HG02852 (cell line): ENCODE measurements at regions not wholly inside any gene's neighbourhood (a gene's known extent, or its start where the extent isn't known, plus 50 kb on each side); places are given as distances from the start of the nearest gene placed in this dataset.

Source experiments
- ATAC-seq: cut with Tn5 transposase; IDR thresholded peaks from one replicate; pipeline ENCODE4 v1.9.1; 2021; ENCODE audit warnings: mild to moderate bottlenecking, moderate library complexity; ENCODE audit not compliant: unreplicated experiment

DNA sequence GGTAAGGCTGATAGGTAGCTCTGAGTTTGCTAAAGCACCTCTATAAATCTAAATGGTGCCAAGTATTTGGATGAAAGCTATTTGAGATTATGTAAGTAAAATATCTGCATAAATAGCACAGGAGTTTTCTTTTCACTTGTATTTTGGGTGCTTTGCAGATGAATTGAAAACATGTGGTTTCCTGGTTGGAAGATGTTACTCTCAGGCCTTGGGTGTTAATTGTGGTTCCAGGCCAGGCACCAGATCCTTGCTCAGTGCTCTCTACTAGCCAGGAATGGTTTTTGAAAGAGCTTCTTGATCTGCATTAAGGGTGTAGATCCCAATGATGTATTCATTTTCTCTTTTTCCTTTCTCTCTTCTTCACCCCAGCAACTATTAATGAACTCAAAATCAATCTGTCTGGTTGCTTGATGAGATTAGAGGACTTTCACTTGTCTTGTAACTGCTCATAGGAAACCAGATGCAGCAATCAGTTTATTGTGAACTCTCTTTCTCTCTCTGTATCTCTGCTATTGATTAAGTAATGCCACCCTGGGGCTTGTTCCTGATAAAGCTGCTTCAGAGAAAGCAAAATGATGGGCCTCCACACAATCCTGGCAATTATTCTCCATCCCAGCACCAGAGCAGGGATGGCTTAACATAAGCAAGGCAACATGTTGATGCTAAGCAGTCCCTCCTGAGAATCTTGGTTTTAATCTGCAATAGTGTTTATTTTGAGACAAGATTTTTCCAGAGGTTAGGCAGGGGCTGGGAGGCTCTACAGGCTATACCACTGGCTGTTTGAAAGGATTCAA, 147.0 kb upstream of the NTM start:
- ATAC-seq = no peak

DNA sequence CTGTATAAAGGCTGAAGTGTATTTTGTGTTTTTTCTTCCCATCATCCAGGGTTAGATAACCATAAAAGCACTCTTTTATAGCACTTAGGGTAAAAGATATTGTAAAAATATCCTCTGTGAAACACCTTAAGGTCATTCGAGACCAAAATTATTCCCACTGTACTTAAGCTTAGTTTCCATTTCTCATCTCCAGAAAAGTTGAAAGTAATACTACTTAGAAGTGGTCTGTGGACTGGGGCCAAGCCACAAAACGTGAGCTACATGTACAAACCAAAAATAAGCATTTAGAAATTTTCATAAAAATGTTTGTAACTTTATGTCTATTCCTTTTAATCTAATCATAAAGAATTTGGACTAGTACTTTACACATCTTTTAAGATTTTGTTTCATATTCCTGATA, 142.0 kb upstream of the NTM start:
- ATAC-seq = no peak

- no peak for ATAC-seq
Measured at GRCh38 chr11:131229221-131229620, 141.2 kb upstream of the NTM start.

DNA sequence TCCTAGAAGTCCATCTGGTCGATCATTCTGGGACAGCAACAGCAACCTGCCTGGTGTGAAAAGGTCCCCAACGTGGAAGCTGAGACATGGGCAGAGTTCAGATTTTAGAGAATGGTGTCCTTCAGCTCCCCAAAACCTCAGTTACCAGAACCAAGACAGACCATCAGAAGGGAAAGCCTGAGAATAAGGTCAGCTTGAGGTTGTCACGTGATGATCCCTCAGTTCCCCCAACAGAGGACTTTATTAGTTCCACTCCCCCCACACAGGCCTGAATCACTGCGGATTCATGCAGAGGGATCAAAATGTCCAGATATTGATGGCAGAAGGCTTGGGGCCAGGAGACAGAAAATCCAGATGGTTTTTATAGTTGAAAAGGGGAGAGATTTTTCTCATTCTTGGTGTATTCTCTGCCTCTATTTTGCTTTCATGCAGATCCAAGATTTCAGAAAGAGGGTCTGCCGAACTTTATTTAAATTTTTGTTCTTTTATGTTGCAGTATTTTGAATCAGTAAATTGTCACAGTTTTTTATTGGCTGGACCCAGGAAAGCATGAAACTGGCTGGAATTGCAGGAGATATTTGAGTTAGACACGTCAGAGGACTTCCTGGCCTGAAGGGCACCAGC, 139.0 kb upstream of the NTM start:
- no peak for ATAC-seq

GRCh38 chr11:131232261-131232660, 138.2 kb upstream of the NTM start:
- ATAC-seq = no peak

GRCh38 chr11:131234221-131234620, 136.2 kb upstream of the NTM start:
- ATAC-seq = no peak

- ATAC-seq = no peak
Measured at GRCh38 chr11:131235328-131236298, 134.8 kb upstream of the NTM start.

GRCh38 chr11:131240421-131240820, 130.0 kb upstream of the NTM start:
- ATAC-seq = no peak

DNA sequence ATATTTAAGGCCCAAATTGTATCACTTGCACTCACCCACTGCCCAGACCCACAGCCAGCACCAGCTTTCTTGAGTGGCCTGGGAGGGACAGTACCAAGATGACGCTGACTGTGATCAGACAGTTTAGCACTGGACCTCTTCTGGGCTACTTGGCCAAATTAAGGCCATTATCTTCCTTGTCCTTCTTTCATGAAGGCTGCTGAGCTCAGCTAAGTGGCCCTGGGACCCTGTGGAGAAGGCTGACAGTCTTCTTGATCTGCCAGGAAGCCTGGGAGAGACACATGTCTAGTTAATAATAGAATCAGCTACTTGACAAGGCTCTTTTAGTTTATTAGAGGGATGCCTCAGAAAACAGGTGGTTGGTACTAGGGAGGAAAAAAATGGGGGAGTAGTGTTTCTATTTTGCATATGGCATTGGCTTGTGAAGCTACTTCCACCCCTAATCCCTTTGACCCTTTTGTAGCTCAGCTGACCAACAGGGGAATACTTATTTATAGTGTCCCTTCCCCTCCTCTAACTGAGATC, 127.9 kb upstream of the NTM start:
- ATAC-seq = no peak

- ATAC-seq = no peak
Measured at GRCh38 chr11:131246156-131246555, 124.3 kb upstream of the NTM start.

- ATAC-seq = no peak
Measured at GRCh38 chr11:131246663-131247062, 123.8 kb upstream of the NTM start.

DNA sequence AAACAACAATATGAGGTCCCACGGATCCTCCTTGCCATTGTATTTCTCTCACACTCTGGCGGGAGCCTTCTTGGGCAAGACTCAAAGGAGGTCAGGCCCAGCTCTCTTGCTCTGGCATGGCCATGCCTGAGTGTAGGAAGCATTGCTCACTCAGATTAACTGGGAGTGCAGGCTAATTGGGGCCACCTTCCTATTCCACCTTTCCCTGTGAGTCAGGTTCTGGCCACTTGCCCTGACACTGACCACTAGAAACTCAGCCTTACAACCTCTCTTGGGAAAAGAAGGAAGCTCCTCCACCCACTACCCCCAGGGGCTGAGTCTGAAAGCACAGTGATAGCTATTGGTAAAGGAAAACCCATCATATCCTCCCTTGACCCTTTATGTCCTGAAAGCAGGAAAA, 121.8 kb upstream of the NTM start:
- no peak for ATAC-seq

DNA sequence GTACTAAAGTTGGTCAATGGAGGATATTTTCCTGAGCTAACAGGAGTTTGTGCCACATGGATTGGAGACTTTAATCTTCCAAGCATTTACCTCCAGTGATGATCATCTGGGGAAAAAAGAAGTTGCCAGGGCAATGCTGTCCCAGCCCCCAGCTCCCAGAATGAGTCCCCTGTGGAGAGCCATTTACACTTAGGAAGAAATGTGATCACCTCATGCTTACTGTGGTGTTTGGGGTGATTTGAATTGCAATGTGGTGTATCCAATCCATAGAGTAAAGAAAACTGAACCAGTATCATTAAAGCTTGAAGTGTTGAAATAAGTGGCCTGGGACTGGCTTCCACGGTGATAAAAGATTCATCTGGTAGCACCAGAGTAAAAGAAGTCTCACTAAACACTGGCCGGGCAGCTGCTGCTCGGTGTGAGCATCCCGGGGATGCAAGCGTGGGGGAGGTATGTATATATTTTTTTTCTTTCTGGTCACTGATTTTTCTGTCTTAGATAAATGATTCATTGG, 117.2 kb upstream of the NTM start:
- no peak for ATAC-seq

GRCh38 chr11:131253656-131254151, 116.7 kb upstream of the NTM start:
- no peak for ATAC-seq

DNA sequence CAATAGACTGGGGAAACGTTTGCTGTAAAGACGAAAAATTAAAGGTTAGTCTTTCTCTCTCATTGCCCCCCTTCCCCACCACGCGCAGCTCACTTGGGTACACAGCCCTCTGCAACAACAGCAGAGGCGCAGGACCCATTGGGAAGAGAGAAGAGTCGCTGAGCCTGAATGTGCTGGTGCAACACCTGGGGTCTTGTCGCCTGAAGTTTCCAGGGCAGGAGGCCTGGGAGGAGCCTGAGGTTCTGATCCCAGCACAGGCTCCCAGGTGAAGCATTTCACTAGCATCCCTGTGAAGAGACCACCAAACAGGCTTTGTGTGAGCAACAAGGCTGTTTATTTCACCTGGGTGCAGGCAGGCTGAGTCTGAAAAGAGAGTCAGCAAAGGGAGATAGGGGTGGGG, 116.2 kb upstream of the NTM start:
- ATAC-seq = no peak

DNA sequence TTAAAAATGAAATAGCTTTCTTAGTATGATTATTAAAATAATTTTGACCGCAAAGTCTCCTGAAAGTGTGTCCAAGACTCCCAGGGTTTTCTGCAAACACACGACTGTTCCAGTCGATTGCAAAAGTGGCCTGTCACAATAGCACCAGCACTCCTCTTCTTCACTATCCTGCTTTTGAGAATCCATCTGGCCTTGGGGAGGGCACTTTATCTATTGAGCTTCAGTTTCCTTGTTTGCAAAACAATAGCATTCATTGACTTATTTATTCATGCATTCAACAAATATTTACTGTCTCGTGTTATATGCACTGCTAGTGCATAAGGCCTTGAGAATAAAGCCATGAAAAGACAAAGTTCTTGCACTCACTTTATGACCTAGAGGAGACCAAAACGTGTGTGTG, 96.2 kb upstream of the NTM start:
- ATAC-seq = no peak

- ATAC-seq = no peak
Measured at GRCh38 chr11:131275580-131275979, 94.8 kb upstream of the NTM start.

DNA sequence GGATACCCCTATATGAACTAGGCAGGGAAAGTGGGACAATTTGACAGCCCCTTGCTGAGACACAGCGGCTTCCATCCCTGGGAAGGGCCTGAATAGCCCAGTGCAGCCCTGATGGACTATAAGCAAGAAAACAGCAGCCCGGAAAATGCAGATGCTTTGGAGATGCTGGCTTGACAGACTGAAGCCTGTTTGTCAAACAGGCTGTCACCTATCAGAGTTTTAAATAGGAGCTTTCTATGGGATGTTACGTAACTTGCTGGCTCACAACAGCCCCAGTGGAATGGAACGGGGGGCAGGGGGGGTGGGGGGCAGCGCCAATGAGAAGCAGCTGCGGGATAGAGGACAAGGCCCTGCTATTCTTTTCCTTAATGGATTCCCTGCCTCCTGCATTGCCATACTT, 91.9 kb upstream of the NTM start:
- ATAC-seq = no peak

DNA sequence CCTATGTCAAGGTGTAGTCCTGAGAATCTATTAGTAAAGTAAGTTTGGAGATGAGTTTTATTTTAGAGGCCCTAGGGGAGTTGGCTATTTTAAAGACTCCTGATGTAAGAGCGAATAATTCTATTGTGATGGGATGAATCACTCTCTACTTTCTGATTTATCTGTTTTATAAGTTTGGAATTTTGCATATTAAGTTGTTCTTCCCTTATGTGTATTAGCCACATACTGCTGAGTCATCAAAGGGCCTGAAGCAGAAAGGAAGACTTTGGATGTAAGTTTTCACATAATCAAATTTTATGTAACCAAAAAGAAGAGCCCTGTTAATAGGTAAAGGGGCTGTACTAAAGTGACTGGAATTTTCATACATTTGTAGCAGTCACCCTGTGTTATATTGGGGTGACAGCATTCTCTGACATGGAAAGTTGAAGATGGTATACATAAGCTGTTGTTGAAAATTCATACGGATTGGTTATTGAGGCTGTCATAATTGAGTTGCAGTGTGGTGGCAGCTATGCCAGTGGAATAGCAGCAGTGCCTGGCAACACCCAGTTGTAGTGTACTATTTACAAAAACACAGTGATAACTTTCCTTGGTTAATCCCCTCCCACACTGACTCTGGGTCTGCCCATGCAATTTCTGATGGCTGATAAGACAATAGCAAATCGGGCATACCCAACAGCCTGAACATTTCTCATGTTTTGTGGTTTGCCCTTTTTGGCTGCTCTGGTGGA, 90.6 kb upstream of the NTM start:
- ATAC-seq = no peak

- no peak for ATAC-seq
Measured at GRCh38 chr11:131281316-131281715, 89.1 kb upstream of the NTM start.
